ENCODE measurements at regions not wholly inside any gene's neighbourhood (a gene's known extent, or its start where the extent isn't known, plus 50 kb on each side); places are given as distances from the start of the nearest gene placed in this dataset.

DNA sequence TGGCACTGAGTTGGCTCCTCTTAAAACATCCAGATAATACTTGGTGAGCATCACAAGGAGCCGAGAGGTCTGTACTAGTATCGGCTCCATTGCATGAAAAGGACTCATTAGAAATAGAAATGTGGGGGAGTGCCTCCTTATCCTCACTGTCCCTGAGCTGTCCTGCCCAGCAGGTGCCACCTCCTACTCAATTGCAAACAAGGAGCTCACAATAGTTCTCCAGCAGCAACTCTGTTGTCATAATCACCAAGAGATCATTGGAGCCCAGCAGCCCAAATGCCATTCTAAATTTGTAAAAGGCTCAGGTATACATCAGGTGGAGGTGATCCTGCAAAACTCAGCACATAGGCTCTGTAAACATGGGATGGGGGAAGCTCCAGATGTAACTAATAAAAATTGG is 99.1 kb downstream of the PLK2 start:
- ChIA-PET CTCF (no interaction called here), POLR2A (no interaction called here)
- no peak for DNase-seq (ENCODE audit: extremely low spot score)
- TF ChIP-seq HDGF (IDR thresholded peaks at IDR 0.05; ENCODE audit: borderline replicate concordance) (no peak), ZNF384 (IDR thresholded peaks at IDR 0.05) (no peak), SUZ12 (IDR thresholded peaks at IDR 0.05) (no peak), FOXM1 (IDR thresholded peaks at IDR 0.05; ENCODE audit: borderline replicate concordance) (no peak), NFRKB (IDR thresholded peaks at IDR 0.05) (no peak), ELF4 (IDR thresholded peaks at IDR 0.05) (no peak), FOXA1 (IDR thresholded peaks at IDR 0.05) (no peak), TARDBP (IDR thresholded peaks at IDR 0.05) (no peak), BHLHE40 (IDR thresholded peaks at IDR 0.05; ENCODE audit: borderline replicate concordance) (no peak), CTBP1 (IDR thresholded peaks at IDR 0.05; ENCODE audit: borderline replicate concordance) (no peak), FOXK2 (IDR thresholded peaks at IDR 0.05) (no peak), ARNT (IDR thresholded peaks at IDR 0.05) (no peak), L3MBTL2 (conservative IDR thresholded peaks at IDR 0.05) (no peak)

DNA sequence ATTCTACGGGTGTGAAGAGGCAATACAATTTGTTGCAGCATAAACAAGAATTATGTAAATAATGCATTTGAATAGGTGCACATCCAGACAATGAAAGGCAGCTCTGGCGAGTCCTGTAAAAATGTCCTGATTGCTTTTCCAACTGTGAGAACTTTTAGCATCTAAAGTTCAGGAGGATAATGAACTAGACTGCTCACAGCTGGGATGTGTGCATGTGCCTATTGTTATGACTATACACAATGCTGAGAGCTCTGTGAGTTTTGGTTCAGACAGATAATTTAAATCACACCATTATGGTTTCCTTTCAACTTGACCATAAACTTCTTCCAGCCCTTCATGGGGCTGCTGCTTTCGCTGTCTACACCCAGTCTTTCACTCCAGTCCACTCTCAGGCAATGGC is 99.9 kb downstream of the PLK2 start:
- POLR2A ChIA-PET, result no interaction called here
- DNase-seq (ENCODE audit: extremely low spot score), result no peak
- TF ChIP-seq, protein P1, sequence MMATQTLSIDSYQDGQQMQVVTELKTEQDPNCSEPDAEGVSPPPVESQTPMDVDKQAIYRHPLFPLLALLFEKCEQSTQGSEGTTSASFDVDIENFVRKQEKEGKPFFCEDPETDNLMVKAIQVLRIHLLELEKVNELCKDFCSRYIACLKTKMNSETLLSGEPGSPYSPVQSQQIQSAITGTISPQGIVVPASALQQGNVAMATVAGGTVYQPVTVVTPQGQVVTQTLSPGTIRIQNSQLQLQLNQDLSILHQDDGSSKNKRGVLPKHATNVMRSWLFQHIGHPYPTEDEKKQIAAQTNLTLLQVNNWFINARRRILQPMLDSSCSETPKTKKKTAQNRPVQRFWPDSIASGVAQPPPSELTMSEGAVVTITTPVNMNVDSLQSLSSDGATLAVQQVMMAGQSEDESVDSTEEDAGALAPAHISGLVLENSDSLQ (IDR thresholded peaks at IDR 0.05), result no peak
- TF ChIP-seq TARDBP (IDR thresholded peaks at IDR 0.05), result no peak
- TF ChIP-seq FOXK2 (IDR thresholded peaks at IDR 0.05), result no peak
- TF ChIP-seq ELF4 (IDR thresholded peaks at IDR 0.05), result no peak
- TF ChIP-seq CTBP1 (IDR thresholded peaks at IDR 0.05; ENCODE audit: borderline replicate concordance), result no peak
- TF ChIP-seq L3MBTL2 (conservative IDR thresholded peaks at IDR 0.05), result no peak
- CTCF ChIA-PET, result no interaction called here

DNA sequence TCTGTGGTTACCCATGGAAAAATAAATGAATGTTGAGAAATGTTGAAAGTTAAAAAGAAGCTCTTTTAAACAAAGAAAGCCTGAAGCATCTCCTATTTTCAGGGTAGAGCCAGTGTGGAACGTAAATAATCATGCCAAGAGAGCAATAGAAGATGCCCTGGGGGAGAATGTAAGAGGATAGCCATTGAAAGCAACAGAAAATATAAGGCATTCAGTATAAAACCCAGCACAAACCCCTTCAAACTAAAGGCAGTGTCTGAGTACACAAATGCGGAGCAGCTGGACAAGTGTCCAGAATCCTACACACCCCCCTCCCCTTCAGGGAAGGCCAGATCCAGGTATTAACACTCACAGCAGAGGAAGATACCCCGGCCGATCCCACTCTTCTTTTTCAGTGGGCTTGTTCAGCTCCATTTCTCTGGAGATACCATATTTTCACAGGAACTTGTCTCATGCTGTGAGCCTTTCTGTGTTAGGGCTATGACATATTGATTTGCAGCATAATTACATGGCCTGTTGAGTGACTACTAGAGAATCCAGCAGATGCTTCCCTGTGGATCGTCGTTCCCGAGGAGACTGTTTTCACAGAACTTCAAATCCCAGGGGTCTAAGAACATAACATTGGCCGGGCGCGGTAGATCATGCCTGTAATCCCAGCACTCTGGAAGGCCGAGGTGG is 101.2 kb downstream of the PLK2 start:
- CTCF ChIA-PET, result no interaction called here
- TF ChIP-seq ARNT (IDR thresholded peaks at IDR 0.05) (no peak), FOXM1 (IDR thresholded peaks at IDR 0.05; ENCODE audit: borderline replicate concordance) (no peak), SUZ12 (IDR thresholded peaks at IDR 0.05) (no peak)
- TF ChIP-seq, protein P1 (IDR thresholded peaks at IDR 0.05), result peak; percentile 59
- DNase-seq (ENCODE audit: extremely low spot score), result no peak
- POLR2A ChIA-PET, result no interaction called here

DNA sequence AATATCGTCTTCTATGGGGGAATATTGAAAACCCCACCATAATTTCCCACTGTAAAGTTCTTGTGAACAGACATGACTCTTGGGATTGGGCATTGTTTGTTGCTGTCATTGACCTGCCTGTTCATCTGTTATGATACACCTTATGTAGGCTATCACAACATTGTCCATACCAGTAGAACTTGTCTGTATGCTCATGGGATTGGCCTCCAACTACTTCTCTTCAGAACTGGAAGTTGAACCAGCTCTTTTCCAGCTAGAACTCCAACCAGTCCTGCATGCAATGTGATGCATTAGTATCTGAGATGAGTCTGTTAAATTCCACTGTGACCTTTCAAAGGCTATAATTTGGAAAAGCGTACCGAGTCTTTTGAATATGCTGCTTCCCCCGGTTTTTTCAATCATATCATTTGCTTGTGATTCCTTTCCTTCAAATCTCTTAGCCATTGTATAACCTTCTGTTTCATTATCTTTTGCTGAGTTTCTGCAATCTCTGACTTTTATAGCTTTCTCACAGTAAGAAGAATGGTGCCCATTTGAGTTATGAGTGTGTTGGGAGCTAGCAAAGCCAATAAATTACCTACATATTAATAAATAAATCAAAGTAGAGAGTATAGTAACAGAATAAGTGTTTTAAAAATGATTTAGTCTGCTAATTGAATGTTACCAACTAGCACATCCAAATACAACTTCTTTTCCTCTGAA is 101.9 kb downstream of the PLK2 start:
- POLR2A ChIA-PET, result no interaction called here
- TF ChIP-seq NFRKB (IDR thresholded peaks at IDR 0.05) (no peak), BHLHE40 (IDR thresholded peaks at IDR 0.05; ENCODE audit: borderline replicate concordance) (no peak), ZNF384 (IDR thresholded peaks at IDR 0.05) (no peak), CTBP1 (IDR thresholded peaks at IDR 0.05; ENCODE audit: borderline replicate concordance) (no peak), ELF4 (IDR thresholded peaks at IDR 0.05) (no peak), LEF1 (IDR thresholded peaks at IDR 0.05; ENCODE audit: borderline replicate concordance) (no peak), ARNT (IDR thresholded peaks at IDR 0.05) (no peak), FOXK2 (IDR thresholded peaks at IDR 0.05) (no peak), SP1 (IDR thresholded peaks at IDR 0.05) (no peak), L3MBTL2 (conservative IDR thresholded peaks at IDR 0.05) (no peak), HDGF (IDR thresholded peaks at IDR 0.05; ENCODE audit: borderline replicate concordance) (no peak), SUZ12 (IDR thresholded peaks at IDR 0.05) (no peak), FOXA1 (IDR thresholded peaks at IDR 0.05) (no peak), TARDBP (IDR thresholded peaks at IDR 0.05) (no peak), FOXM1 (IDR thresholded peaks at IDR 0.05; ENCODE audit: borderline replicate concordance) (no peak)
- TF ChIP-seq, protein P1 (IDR thresholded peaks at IDR 0.05), result no peak
- CTCF ChIA-PET, result no interaction called here
- DNase-seq (ENCODE audit: extremely low spot score), result no peak

DNA sequence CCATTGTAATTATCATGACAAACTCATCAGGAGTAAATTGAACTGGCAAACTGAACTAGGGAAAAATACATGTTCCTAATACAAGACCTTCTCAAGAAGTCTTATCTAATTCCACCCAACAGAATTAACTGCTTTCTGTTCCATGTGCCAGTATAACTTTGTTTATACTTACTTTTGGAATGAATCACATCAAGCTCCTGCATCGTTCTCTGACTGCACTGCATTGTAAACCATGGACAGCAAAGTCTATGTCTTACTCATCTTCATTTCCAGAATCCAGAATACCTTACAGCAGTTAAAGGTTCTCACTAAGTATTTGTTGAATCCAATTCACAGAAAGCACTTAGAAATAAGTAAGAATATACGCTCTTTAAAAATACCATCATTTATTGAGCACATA is 102.8 kb downstream of the PLK2 start:
- DNase-seq (ENCODE audit: extremely low spot score), result no peak
- CTCF ChIA-PET, result no interaction called here
- POLR2A ChIA-PET, result no interaction called here
- TF ChIP-seq NFRKB (IDR thresholded peaks at IDR 0.05) (no peak), L3MBTL2 (conservative IDR thresholded peaks at IDR 0.05) (no peak), HDGF (IDR thresholded peaks at IDR 0.05; ENCODE audit: borderline replicate concordance) (no peak), FOXA1 (IDR thresholded peaks at IDR 0.05) (no peak), CTBP1 (IDR thresholded peaks at IDR 0.05; ENCODE audit: borderline replicate concordance) (no peak), ARNT (IDR thresholded peaks at IDR 0.05) (no peak), BHLHE40 (IDR thresholded peaks at IDR 0.05; ENCODE audit: borderline replicate concordance) (no peak)

DNA sequence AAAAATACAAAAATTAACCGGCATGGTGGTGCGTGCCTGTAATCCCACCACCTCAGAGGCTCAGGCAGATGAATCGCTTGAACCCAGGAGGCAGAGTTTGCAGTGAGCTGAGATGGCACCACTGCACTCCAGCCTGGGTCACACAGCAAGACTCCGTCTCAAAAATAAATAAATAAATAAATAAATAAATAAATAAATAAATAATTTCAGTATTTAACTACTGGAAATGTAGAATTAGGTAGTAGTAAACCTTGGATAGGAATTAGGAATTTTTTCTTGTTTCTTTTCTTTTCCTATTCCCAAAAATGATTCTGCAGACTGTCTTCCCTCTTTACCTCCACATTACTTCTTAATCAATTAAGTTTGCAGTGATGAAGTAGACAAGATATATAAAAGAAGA is 103.2 kb downstream of the PLK2 start:
- ChIA-PET POLR2A (no interaction called here), CTCF (no interaction called here)
- no peak for DNase-seq (ENCODE audit: extremely low spot score)
- TF ChIP-seq FOXK2 (IDR thresholded peaks at IDR 0.05) (no peak), FOXM1 (IDR thresholded peaks at IDR 0.05; ENCODE audit: borderline replicate concordance) (no peak), LEF1 (IDR thresholded peaks at IDR 0.05; ENCODE audit: borderline replicate concordance) (no peak), HDGF (IDR thresholded peaks at IDR 0.05; ENCODE audit: borderline replicate concordance) (no peak), FOXA1 (IDR thresholded peaks at IDR 0.05) (no peak), ZNF384 (IDR thresholded peaks at IDR 0.05) (no peak), ARNT (IDR thresholded peaks at IDR 0.05) (no peak), TARDBP (IDR thresholded peaks at IDR 0.05) (no peak), CTBP1 (IDR thresholded peaks at IDR 0.05; ENCODE audit: borderline replicate concordance) (no peak), L3MBTL2 (conservative IDR thresholded peaks at IDR 0.05) (no peak), ELF4 (IDR thresholded peaks at IDR 0.05) (no peak), SP1 (IDR thresholded peaks at IDR 0.05) (no peak), BHLHE40 (IDR thresholded peaks at IDR 0.05; ENCODE audit: borderline replicate concordance) (no peak), SUZ12 (IDR thresholded peaks at IDR 0.05) (no peak), NFRKB (IDR thresholded peaks at IDR 0.05) (no peak)
- TF ChIP-seq, protein P1 (IDR thresholded peaks at IDR 0.05), result no peak
